ENCODE measurements at regions not wholly inside any gene's neighbourhood (a gene's known extent, or its start where the extent isn't known, plus 50 kb on each side); places are given as distances from the start of the nearest gene placed in this dataset.

- Mint-ChIP-seq H3K27ac (no peak overlapping the region), H3K4me3 (no peak overlapping the region), H3K27me3 (peaks cover 2% of the 10 kb centered on the region), H3K36me3 (ENCODE audit: low read depth) (no peaks in the 10 kb centered on the region), H3K4me1 (no peaks in the 10 kb centered on the region), H3K9me3 (ENCODE audit: low read depth) (no peaks in the 10 kb centered on the region)
- intact Hi-C loops (cut with DNase I, micrococcal nuclease): no loop called here
- no peak for ATAC-seq
- CTCF ChIA-PET: interaction anchor here (1.1 kb wide), 1 partner anchor 93 kb away, joined by 3 read pairs; no protein-coding TSS in a partner anchor
- POLR2A ChIA-PET: no interaction called here
- no peak for DNase-seq
Observed at GRCh38 chr4:41399231-41399630, 138.7 kb upstream of the LIMCH1 start.

- Mint-ChIP-seq H3K9me3 (ENCODE audit: low read depth) (no peaks in the 10 kb centered on the region), H3K36me3 (ENCODE audit: low read depth) (no peaks in the 10 kb centered on the region), H3K27ac (no peak overlapping the region), H3K4me1 (no peaks in the 10 kb centered on the region), H3K27me3 (peaks cover 2% of the 10 kb centered on the region), H3K4me3 (no peak overlapping the region)
- ATAC-seq (no peak), DNase-seq (no peak)
- intact Hi-C loops (cut with DNase I, micrococcal nuclease): no loop called here
- ChIA-PET POLR2A (interaction anchor here (0.7 kb wide), 1 partner anchor 31 kb away, joined by 3 read pairs; no protein-coding TSS in a partner anchor), CTCF (no interaction called here)
Observed at GRCh38 chr4:41400296-41400695, 137.7 kb upstream of the LIMCH1 start.

- Mint-ChIP-seq H3K27me3 (peaks cover 2% of the 10 kb centered on the region), H3K36me3 (ENCODE audit: low read depth) (no peaks in the 10 kb centered on the region), H3K4me1 (no peaks in the 10 kb centered on the region), H3K4me3 (no peak overlapping the region), H3K9me3 (ENCODE audit: low read depth) (no peaks in the 10 kb centered on the region), H3K27ac (no peak overlapping the region)
- ATAC-seq (no peak), DNase-seq (no peak)
- POLR2A ChIA-PET: no interaction called here
- intact Hi-C loops (cut with DNase I, micrococcal nuclease): no loop called here
- CTCF ChIA-PET: interaction anchor here (1.2 kb wide), 1 partner anchor 334 kb away, joined by 3 read pairs; no protein-coding TSS in a partner anchor
Observed at GRCh38 chr4:41405464-41406112, 132.4 kb upstream of the LIMCH1 start.

GRCh38 chr4:41406113-41406516 lies 131.8 kb upstream of the LIMCH1 start:
- H3K27ac Mint-ChIP-seq: no peak overlapping the region
- no peak for ATAC-seq
- no peak overlapping the region for H3K4me3 Mint-ChIP-seq
- no peaks in the 10 kb centered on the region for H3K4me1 Mint-ChIP-seq
- CTCF ChIA-PET: interaction anchor here (1.2 kb wide), 1 partner anchor 333 kb away, joined by 3 read pairs; no protein-coding TSS in a partner anchor
- intact Hi-C loops (cut with DNase I, micrococcal nuclease): no loop called here
- POLR2A ChIA-PET: no interaction called here
- peaks cover 2% of the 10 kb centered on the region for H3K27me3 Mint-ChIP-seq
- no peaks in the 10 kb centered on the region for H3K9me3 Mint-ChIP-seq (ENCODE audit: low read depth)
- no peaks in the 10 kb centered on the region for H3K36me3 Mint-ChIP-seq (ENCODE audit: low read depth)
- DNase-seq: no peak

GRCh38 chr4:41408150-41408549 lies 129.8 kb upstream of the LIMCH1 start:
- ChIA-PET POLR2A (no interaction called here), CTCF (no interaction called here)
- H3K27ac Mint-ChIP-seq: no peak overlapping the region
- no peak overlapping the region for H3K4me3 Mint-ChIP-seq
- no peaks in the 10 kb centered on the region for H3K9me3 Mint-ChIP-seq (ENCODE audit: low read depth)
- H3K4me1 Mint-ChIP-seq: no peaks in the 10 kb centered on the region
- ATAC-seq: no peak
- intact Hi-C loops (cut with DNase I, micrococcal nuclease): no loop called here
- H3K27me3 Mint-ChIP-seq: peaks cover 2% of the 10 kb centered on the region
- no peaks in the 10 kb centered on the region for H3K36me3 Mint-ChIP-seq (ENCODE audit: low read depth)
- DNase-seq: no peak

- DNase-seq (no peak), ATAC-seq (no peak)
- intact Hi-C loops (cut with DNase I, micrococcal nuclease): no loop called here
- ChIA-PET POLR2A (no interaction called here), CTCF (no interaction called here)
- Mint-ChIP-seq H3K27ac (no peak overlapping the region), H3K27me3 (peaks cover 3% of the 10 kb centered on the region), H3K4me1 (no peaks in the 10 kb centered on the region), H3K4me3 (no peak overlapping the region), H3K9me3 (ENCODE audit: low read depth) (no peaks in the 10 kb centered on the region), H3K36me3 (ENCODE audit: low read depth) (no peaks in the 10 kb centered on the region)
Observed at GRCh38 chr4:41408859-41409593, 128.9 kb upstream of the LIMCH1 start.

GRCh38 chr4:41409594-41409895 lies 128.4 kb upstream of the LIMCH1 start:
- intact Hi-C loops (cut with DNase I, micrococcal nuclease): no loop called here
- CTCF ChIA-PET: no interaction called here
- H3K4me1 Mint-ChIP-seq: no peaks in the 10 kb centered on the region
- H3K27me3 Mint-ChIP-seq: peaks cover 7% of the 10 kb centered on the region
- ATAC-seq (no peak), DNase-seq (no peak)
- H3K4me3 Mint-ChIP-seq: no peak overlapping the region
- H3K9me3 Mint-ChIP-seq (ENCODE audit: low read depth): no peaks in the 10 kb centered on the region
- H3K27ac Mint-ChIP-seq: no peak overlapping the region
- H3K36me3 Mint-ChIP-seq (ENCODE audit: low read depth): no peaks in the 10 kb centered on the region
- POLR2A ChIA-PET: no interaction called here

- Mint-ChIP-seq H3K4me3 (no peak overlapping the region), H3K9me3 (ENCODE audit: low read depth) (no peaks in the 10 kb centered on the region), H3K36me3 (ENCODE audit: low read depth) (no peaks in the 10 kb centered on the region), H3K27ac (no peak overlapping the region), H3K27me3 (peaks cover 7% of the 10 kb centered on the region), H3K4me1 (no peaks in the 10 kb centered on the region)
- DNase-seq: no peak
- CTCF ChIA-PET: no interaction called here
- intact Hi-C loops (cut with DNase I, micrococcal nuclease): no loop called here
- POLR2A ChIA-PET: no interaction called here
- ATAC-seq: no peak
Observed at GRCh38 chr4:41410049-41410448, 127.9 kb upstream of the LIMCH1 start.

- no peak for DNase-seq
- Mint-ChIP-seq H3K4me1 (no peaks in the 10 kb centered on the region), H3K4me3 (no peak overlapping the region), H3K27me3 (peaks cover 7% of the 10 kb centered on the region), H3K27ac (no peak overlapping the region), H3K9me3 (ENCODE audit: low read depth) (no peaks in the 10 kb centered on the region), H3K36me3 (ENCODE audit: low read depth) (no peaks in the 10 kb centered on the region)
- CTCF ChIA-PET: no interaction called here
- intact Hi-C loops (cut with DNase I, micrococcal nuclease): no loop called here
- POLR2A ChIA-PET: no interaction called here
- ATAC-seq: no peak
Observed at GRCh38 chr4:41413670-41414411, 124.1 kb upstream of the LIMCH1 start.

- no peaks in the 10 kb centered on the region for H3K9me3 Mint-ChIP-seq (ENCODE audit: low read depth)
- H3K27ac Mint-ChIP-seq: no peak overlapping the region
- H3K27me3 Mint-ChIP-seq: peaks cover 7% of the 10 kb centered on the region
- intact Hi-C loops (cut with DNase I, micrococcal nuclease): no loop called here
- ATAC-seq: no peak
- no peak overlapping the region for H3K4me3 Mint-ChIP-seq
- POLR2A ChIA-PET: no interaction called here
- no peaks in the 10 kb centered on the region for H3K36me3 Mint-ChIP-seq (ENCODE audit: low read depth)
- no peak for DNase-seq
- no peaks in the 10 kb centered on the region for H3K4me1 Mint-ChIP-seq
- CTCF ChIA-PET: no interaction called here
Observed at GRCh38 chr4:41414412-41414779, 123.6 kb upstream of the LIMCH1 start.

GRCh38 chr4:41418444-41418843 lies 119.5 kb upstream of the LIMCH1 start:
- H3K27ac Mint-ChIP-seq: no peak overlapping the region
- ChIA-PET CTCF (interaction anchor here (0.6 kb wide), 1 partner anchor 123 kb away, joined by 3 read pairs; no protein-coding TSS in a partner anchor), POLR2A (no interaction called here)
- H3K36me3 Mint-ChIP-seq (ENCODE audit: low read depth): no peaks in the 10 kb centered on the region
- intact Hi-C loops (cut with DNase I, micrococcal nuclease): no loop called here
- H3K4me1 Mint-ChIP-seq: no peaks in the 10 kb centered on the region
- ATAC-seq: no peak
- no peak overlapping the region for H3K4me3 Mint-ChIP-seq
- H3K27me3 Mint-ChIP-seq: peaks cover 6% of the 10 kb centered on the region
- no peaks in the 10 kb centered on the region for H3K9me3 Mint-ChIP-seq (ENCODE audit: low read depth)
- DNase-seq: no peak

GRCh38 chr4:41420541-41420940 lies 117.4 kb upstream of the LIMCH1 start:
- ATAC-seq (no peak), DNase-seq (no peak)
- Mint-ChIP-seq H3K4me3 (no peak overlapping the region), H3K27me3 (peaks cover under 1% of the 10 kb centered on the region), H3K27ac (no peak overlapping the region), H3K36me3 (ENCODE audit: low read depth) (no peaks in the 10 kb centered on the region), H3K4me1 (no peaks in the 10 kb centered on the region), H3K9me3 (ENCODE audit: low read depth) (no peaks in the 10 kb centered on the region)
- POLR2A ChIA-PET: no interaction called here
- CTCF ChIA-PET: no interaction called here
- intact Hi-C loops (cut with DNase I, micrococcal nuclease): no loop called here
